ENCODE measurements at regions not wholly inside any gene's neighbourhood (a gene's known extent, or its start where the extent isn't known, plus 50 kb on each side); places are given as distances from the start of the nearest gene placed in this dataset.

DNA sequence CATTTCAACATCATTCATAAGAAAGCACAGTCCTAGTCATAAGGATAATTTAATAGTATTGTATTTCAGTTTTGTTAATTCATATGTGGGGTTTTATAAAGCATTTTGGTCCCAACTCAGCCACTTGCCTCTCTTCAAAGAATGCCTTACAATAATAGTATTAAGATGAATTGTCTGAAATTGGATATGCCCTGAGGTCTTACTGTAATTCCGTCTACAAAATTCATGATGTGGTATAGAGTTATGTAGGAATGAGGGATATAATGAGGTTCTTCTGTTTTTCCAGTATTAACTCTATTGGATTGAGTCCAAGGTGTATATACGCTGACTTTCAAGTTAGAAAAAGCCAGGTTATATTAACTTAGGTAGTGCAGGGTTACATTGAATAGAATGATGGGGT is 177.0 kb downstream of the GOLIM4 start:
- Histone ChIP-seq H3K9me2 (ENCODE audit: low read depth, low read length) (no peaks in the 10 kb centered on the region), H3K79me2 (ENCODE audit: insufficient read depth, low read length) (no peaks in the 10 kb centered on the region), H3K4me1 (ENCODE audit: insufficient read depth, low read length, severe bottlenecking) (no peaks in the 10 kb centered on the region), H3K4me2 (ENCODE audit: low read length) (no peak overlapping the region), H4K20me1 (ENCODE audit: insufficient read depth, low read length) (no peaks in the 10 kb centered on the region), H3K9ac (ENCODE audit: low read length) (no peak overlapping the region), H3K36me3 (ENCODE audit: insufficient read depth, low read length) (no peaks in the 10 kb centered on the region), H3K27me3 (ENCODE audit: insufficient read depth, low read length) (no peaks in the 10 kb centered on the region), H3K27ac (ENCODE audit: low read depth, low read length, poor library complexity, severe bottlenecking) (no peak overlapping the region), H3K9me3 (ENCODE audit: low read length) (no peaks in the 10 kb centered on the region), H3F3A (ENCODE audit: insufficient read depth, low read length) (no peaks in the 10 kb centered on the region), H3K4me3 (ENCODE audit: low read depth, low read length, poor library complexity, severe bottlenecking) (no peak overlapping the region), H2AFZ (ENCODE audit: low read length) (no peak overlapping the region)
- TF ChIP-seq, protein P1, sequence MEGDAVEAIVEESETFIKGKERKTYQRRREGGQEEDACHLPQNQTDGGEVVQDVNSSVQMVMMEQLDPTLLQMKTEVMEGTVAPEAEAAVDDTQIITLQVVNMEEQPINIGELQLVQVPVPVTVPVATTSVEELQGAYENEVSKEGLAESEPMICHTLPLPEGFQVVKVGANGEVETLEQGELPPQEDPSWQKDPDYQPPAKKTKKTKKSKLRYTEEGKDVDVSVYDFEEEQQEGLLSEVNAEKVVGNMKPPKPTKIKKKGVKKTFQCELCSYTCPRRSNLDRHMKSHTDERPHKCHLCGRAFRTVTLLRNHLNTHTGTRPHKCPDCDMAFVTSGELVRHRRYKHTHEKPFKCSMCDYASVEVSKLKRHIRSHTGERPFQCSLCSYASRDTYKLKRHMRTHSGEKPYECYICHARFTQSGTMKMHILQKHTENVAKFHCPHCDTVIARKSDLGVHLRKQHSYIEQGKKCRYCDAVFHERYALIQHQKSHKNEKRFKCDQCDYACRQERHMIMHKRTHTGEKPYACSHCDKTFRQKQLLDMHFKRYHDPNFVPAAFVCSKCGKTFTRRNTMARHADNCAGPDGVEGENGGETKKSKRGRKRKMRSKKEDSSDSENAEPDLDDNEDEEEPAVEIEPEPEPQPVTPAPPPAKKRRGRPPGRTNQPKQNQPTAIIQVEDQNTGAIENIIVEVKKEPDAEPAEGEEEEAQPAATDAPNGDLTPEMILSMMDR (IDR thresholded peaks at IDR 0.05; ENCODE audit: low read length), result no peak
- no peak for TF ChIP-seq EZH2 (IDR thresholded peaks at IDR 0.05; ENCODE audit: borderline replicate concordance, low read length)

DNA sequence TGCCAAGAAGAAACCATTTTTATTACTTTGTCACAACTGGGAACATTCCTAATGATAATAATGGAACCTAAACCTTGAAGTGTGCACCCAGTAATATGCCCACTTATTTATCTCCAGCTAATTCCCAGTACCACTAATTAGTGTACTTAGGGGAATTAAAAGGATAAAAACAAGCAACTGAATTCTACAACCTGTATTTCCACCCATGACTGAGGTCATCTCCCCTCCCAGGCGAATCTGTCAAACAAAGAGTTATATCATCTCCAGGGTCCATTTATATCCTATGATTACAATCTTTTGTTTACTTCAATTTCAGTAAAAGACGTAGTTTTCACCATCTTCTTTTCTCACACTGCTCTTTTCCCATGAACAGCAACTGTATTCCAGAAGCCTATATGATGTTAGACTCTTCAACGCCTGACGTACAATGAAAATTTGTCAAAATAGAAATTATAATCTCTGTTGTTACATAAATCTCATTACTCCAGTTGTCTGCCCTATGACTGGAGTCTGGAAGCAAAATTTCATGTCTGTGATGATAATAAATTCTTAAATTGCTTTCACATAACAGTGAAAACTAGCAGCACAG is 177.6 kb downstream of the GOLIM4 start:
- no peaks in the 10 kb centered on the region for H3K79me2 ChIP-seq (ENCODE audit: insufficient read depth, low read length)
- no peak overlapping the region for H3K27ac ChIP-seq (ENCODE audit: low read depth, low read length, poor library complexity, severe bottlenecking)

DNA sequence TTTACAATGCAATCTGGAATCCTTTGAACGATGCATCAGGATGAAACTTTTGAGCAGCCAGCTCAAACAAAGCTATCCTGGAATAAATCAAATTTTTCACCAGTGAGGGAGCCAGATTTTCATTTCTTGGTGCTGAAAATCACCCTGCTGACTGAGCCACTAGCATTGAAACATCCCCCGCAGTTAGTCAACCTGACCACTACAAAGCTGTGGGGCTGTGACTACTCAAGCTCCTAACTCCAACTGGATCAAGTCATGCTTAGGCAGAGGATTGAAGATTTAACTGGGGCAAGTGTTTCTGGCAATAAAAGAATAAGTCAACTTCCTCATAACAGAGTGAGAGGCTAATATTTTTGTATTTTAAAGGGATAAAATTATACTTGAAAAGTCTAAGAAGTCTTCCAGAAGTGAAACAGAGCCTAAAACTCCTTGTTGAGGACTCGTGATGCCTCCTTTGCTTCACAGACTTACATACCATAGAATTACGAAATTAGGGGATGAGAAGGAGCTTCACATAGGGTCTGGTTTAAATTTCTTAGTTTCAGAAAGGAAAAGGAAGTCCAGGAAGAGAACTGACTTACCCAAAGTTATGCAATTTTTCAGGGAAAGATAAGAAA is 177.8 kb downstream of the SERPINI1 start:
- Histone ChIP-seq H3F3A (ENCODE audit: insufficient read depth, low read length) (no peaks in the 10 kb centered on the region), H3K9ac (ENCODE audit: low read length) (no peak overlapping the region), H3K27ac (ENCODE audit: low read depth, low read length, poor library complexity, severe bottlenecking) (no peak overlapping the region), H3K9me2 (ENCODE audit: low read depth, low read length) (no peaks in the 10 kb centered on the region), H3K27me3 (ENCODE audit: insufficient read depth, low read length) (no peaks in the 10 kb centered on the region), H3K79me2 (ENCODE audit: insufficient read depth, low read length) (no peaks in the 10 kb centered on the region), H3K9me3 (ENCODE audit: low read length) (no peaks in the 10 kb centered on the region), H3K4me1 (ENCODE audit: insufficient read depth, low read length, severe bottlenecking) (no peaks in the 10 kb centered on the region), H3K4me3 (ENCODE audit: low read depth, low read length, poor library complexity, severe bottlenecking) (no peak overlapping the region), H3K4me2 (ENCODE audit: low read length) (no peak overlapping the region), H4K20me1 (ENCODE audit: insufficient read depth, low read length) (no peaks in the 10 kb centered on the region), H2AFZ (ENCODE audit: low read length) (no peak overlapping the region), H3K36me3 (ENCODE audit: insufficient read depth, low read length) (no peaks in the 10 kb centered on the region)
- TF ChIP-seq EZH2 (IDR thresholded peaks at IDR 0.05; ENCODE audit: borderline replicate concordance, low read length), result no peak
- TF ChIP-seq, protein P1 (IDR thresholded peaks at IDR 0.05; ENCODE audit: low read length), result no peak; the same call in 1 of the 2 replicates

More for the DNA sequence above, 177.6 kb downstream of the GOLIM4 start:
- no peak for TF ChIP-seq EZH2 (IDR thresholded peaks at IDR 0.05; ENCODE audit: borderline replicate concordance, low read length)
- TF ChIP-seq, protein P1 (IDR thresholded peaks at IDR 0.05; ENCODE audit: low read length), result no peak
- H3K9ac ChIP-seq (ENCODE audit: low read length), result no peak overlapping the region
- H3K4me3 ChIP-seq (ENCODE audit: low read depth, low read length, poor library complexity, severe bottlenecking), result no peak overlapping the region
- H4K20me1 ChIP-seq (ENCODE audit: insufficient read depth, low read length), result no peaks in the 10 kb centered on the region
- H3K4me1 ChIP-seq (ENCODE audit: insufficient read depth, low read length, severe bottlenecking), result no peaks in the 10 kb centered on the region
- H3K4me2 ChIP-seq (ENCODE audit: low read length), result no peak overlapping the region
- H3F3A ChIP-seq (ENCODE audit: insufficient read depth, low read length), result no peaks in the 10 kb centered on the region
- H2AFZ ChIP-seq (ENCODE audit: low read length), result no peak overlapping the region
- H3K36me3 ChIP-seq (ENCODE audit: insufficient read depth, low read length), result no peaks in the 10 kb centered on the region
- no peaks in the 10 kb centered on the region for H3K27me3 ChIP-seq (ENCODE audit: insufficient read depth, low read length)
- H3K9me3 ChIP-seq (ENCODE audit: low read length), result no peaks in the 10 kb centered on the region
- H3K9me2 ChIP-seq (ENCODE audit: low read depth, low read length), result no peaks in the 10 kb centered on the region

All from OCI-LY1 (cell line).